ENCODE measurements at regions not wholly inside any gene's neighbourhood (a gene's known extent, or its start where the extent isn't known, plus 50 kb on each side); places are given as distances from the start of the nearest gene placed in this dataset.

GRCh38 chr16:76038097-76038496 lies 239.1 kb upstream of the CNTNAP4 start:
- TF ChIP-seq, protein P1, sequence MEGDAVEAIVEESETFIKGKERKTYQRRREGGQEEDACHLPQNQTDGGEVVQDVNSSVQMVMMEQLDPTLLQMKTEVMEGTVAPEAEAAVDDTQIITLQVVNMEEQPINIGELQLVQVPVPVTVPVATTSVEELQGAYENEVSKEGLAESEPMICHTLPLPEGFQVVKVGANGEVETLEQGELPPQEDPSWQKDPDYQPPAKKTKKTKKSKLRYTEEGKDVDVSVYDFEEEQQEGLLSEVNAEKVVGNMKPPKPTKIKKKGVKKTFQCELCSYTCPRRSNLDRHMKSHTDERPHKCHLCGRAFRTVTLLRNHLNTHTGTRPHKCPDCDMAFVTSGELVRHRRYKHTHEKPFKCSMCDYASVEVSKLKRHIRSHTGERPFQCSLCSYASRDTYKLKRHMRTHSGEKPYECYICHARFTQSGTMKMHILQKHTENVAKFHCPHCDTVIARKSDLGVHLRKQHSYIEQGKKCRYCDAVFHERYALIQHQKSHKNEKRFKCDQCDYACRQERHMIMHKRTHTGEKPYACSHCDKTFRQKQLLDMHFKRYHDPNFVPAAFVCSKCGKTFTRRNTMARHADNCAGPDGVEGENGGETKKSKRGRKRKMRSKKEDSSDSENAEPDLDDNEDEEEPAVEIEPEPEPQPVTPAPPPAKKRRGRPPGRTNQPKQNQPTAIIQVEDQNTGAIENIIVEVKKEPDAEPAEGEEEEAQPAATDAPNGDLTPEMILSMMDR (IDR thresholded peaks at IDR 0.05): no peak
- no peak for TF ChIP-seq POLR2A (IDR thresholded peaks at IDR 0.05)
